Stomach (tissue), 8 donors: ENCODE measurements at regions not wholly inside any gene's neighbourhood (a gene's known extent, or its start where the extent isn't known, plus 50 kb on each side); places are given as distances from the start of the nearest gene placed in this dataset.

Experiments
- DNase-seq, 2 donors: peaks; one replicate each; pipeline versions ENCODE4 v3.0.0 to v3.0.0-alpha.2; 2013 to 2019
- H3K27ac ChIP-seq, 5 donors: fragments of 200-600 bp in 4 of 5; sonication (generic) in 4 of 5; one replicate each; pipeline ENCODE4 v1.5.1; 2013 to 2019; ENCODE audit warnings: mild to moderate bottlenecking in 1 of 5, moderate library complexity in 1 of 5
- H3K27me3 ChIP-seq, 3 donors: fragments of 200-600 bp; sonication (generic); one replicate each; pipeline ENCODE4 v1.5.1; 2017 to 2019; ENCODE audit warnings: mixed run types in 1 of 3
- H3K36me3 ChIP-seq, 4 donors: fragments of 200-600 bp; sonication (generic); 1 replicate in 3 of 4; 2 replicates in 1 of 4; pipeline ENCODE4 v1.5.1; 2016 to 2019
- H3K4me1 ChIP-seq, 4 donors: fragments of 200-600 bp; sonication (generic); one replicate each; pipeline ENCODE4 v1.5.1; 2016 to 2019
- H3K4me3 ChIP-seq, 4 donors: fragments of 200-600 bp; sonication (generic) in 3 of 4; one replicate each; pipeline ENCODE4 v1.5.1; 2016 to 2019; ENCODE audit warnings: mild to moderate bottlenecking in 1 of 4
- H3K9me3 ChIP-seq, 4 donors: fragments of 200-600 bp; sonication (generic); one replicate each; pipeline ENCODE4 v1.5.1; 2016 to 2019
- EP300 ChIP-seq: sonication (generic); formaldehyde crosslinking; IDR thresholded peaks from one replicate; pipeline ENCODE4 v1.6.1; 2017; ENCODE audit warnings: antibody characterized with exemption
- POLR2A ChIP-seq, 4 donors: fragments of 450-650 bp; IDR thresholded peaks; one replicate each; pipeline ENCODE4 v1.6.1; 2016; ENCODE audit warnings: antibody characterized with exemption in 4 of 4, control low read depth in 2 of 4, mild to moderate bottlenecking in 1 of 4, moderate library complexity in 1 of 4
- POLR2AphosphoS5 ChIP-seq, 3 donors: sonication (generic); formaldehyde crosslinking; IDR thresholded peaks; one replicate each; pipeline ENCODE4 v1.6.1; 2016; ENCODE audit warnings: antibody characterized with exemption in 3 of 3
- WGBS, 5 donors: extraction: QIAGEN DNeasy Blood & Tissue Kit in 3 of 5; methylation state at CpG; one replicate each; pipeline versions ENCODE4 v1.1.5 to v1.1.7; 2013 to 2018; 5-methylcytosine and 5-hydroxymethylcytosine counted together
- intact Hi-C: fragments of 100-400 bp; cut with DNase I; formaldehyde crosslinking; loops from one replicate; pipeline ENCODE4 v1.15.1; 2023; ENCODE audit warnings: low total_unique reads
- TF ChIP-seq, protein P1 (sequence below), 7 experiments: fragments of 450-650 bp in 4 of 7; fragments of 200-600 bp in 3 of 7; sonication (generic) in 3 of 7; IDR thresholded peaks; one replicate each; pipeline ENCODE4 v1.5.1; 2016 to 2019; ENCODE audit warnings: antibody characterized with exemption in 7 of 7, control low read depth in 2 of 7, mild to moderate bottlenecking in 1 of 7
- donor health status: healthy with polysubstance abuse.
- donor health status: Bipolar disorder and iron deficiency.
- donor health status: healthy.

DNA sequence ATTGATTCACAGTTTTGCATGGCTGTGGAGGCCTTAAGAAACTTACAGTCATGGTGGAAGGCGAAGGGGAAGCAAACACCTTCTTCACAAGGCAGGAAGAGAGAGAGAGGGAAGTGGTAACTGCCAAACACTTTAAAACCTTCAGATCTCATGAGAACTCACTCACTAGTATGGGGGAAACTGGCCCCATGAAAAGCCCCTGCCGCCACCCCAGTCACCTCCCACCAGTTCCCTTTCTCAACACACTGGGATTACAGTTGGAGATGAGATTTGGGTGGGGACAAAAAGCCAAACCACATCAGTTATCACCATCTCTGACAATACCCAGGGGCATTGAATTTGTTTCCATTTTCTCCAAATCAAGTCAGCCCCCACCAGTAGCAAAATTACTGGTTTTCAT, 740.4 kb downstream of the GATA3 start:
- 85 to 92% (median 90%) methylated on average over 2 of the region's 2 CpGs for WGBS, 5 donors
- TF ChIP-seq, protein P1, sequence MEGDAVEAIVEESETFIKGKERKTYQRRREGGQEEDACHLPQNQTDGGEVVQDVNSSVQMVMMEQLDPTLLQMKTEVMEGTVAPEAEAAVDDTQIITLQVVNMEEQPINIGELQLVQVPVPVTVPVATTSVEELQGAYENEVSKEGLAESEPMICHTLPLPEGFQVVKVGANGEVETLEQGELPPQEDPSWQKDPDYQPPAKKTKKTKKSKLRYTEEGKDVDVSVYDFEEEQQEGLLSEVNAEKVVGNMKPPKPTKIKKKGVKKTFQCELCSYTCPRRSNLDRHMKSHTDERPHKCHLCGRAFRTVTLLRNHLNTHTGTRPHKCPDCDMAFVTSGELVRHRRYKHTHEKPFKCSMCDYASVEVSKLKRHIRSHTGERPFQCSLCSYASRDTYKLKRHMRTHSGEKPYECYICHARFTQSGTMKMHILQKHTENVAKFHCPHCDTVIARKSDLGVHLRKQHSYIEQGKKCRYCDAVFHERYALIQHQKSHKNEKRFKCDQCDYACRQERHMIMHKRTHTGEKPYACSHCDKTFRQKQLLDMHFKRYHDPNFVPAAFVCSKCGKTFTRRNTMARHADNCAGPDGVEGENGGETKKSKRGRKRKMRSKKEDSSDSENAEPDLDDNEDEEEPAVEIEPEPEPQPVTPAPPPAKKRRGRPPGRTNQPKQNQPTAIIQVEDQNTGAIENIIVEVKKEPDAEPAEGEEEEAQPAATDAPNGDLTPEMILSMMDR (IDR thresholded peaks at IDR 0.05) = no peak
- TF ChIP-seq POLR2A (IDR thresholded peaks at IDR 0.05) (no peak), EP300 (no peak), POLR2AphosphoS5 (IDR thresholded peaks at IDR 0.05) (no peak)
- Histone ChIP-seq H3K9me3 (no peaks in the 10 kb centered on the region), H3K27me3 (no peaks in the 10 kb centered on the region), H3K27ac (no peak overlapping the region), H3K4me1 (peaks cover 0 to 8% (median 5%) of the 10 kb centered on the region in 4 donors), H3K36me3 (no peaks in the 10 kb centered on the region), H3K4me3 (no peak overlapping the region)
- DNase-seq = no peak
- intact Hi-C loops = no loop called here

DNA sequence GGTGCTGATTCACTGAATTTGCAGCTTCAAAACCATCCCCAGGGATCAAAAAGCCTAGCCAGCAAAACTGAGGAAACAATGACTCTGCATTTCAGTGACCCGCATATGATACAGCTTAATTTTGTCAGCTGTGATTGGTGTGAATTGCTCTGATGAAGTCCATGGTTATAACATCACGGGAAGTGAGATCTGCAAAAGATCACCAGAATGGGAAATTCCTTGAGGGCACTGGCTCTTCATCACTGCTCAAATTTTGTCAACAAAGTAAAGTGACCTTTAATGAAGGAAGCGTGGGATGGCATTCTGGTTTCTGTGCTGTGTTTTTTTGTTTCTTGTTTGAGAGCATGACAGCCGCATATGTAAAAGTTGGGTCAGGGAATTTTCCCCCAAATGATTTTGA, 745.9 kb downstream of the GATA3 start:
- no peak for DNase-seq
- TF ChIP-seq POLR2A (IDR thresholded peaks at IDR 0.05) (no peak), EP300 (no peak), POLR2AphosphoS5 (IDR thresholded peaks at IDR 0.05) (no peak)
- TF ChIP-seq, protein P1 (IDR thresholded peaks at IDR 0.05) = no peak
- no peaks in the 10 kb centered on the region for H3K9me3 ChIP-seq
- no peak overlapping the region for H3K4me3 ChIP-seq
- 43 to 74% (median 68%) methylated on average over 4 of the region's 4 CpGs for WGBS, 5 donors
- H3K36me3 ChIP-seq = no peaks in the 10 kb centered on the region
- no peaks in the 10 kb centered on the region for H3K27me3 ChIP-seq
- H3K4me1 ChIP-seq = no peaks in the 10 kb centered on the region
- H3K27ac ChIP-seq = no peak overlapping the region
- intact Hi-C loops = no loop called here

DNA sequence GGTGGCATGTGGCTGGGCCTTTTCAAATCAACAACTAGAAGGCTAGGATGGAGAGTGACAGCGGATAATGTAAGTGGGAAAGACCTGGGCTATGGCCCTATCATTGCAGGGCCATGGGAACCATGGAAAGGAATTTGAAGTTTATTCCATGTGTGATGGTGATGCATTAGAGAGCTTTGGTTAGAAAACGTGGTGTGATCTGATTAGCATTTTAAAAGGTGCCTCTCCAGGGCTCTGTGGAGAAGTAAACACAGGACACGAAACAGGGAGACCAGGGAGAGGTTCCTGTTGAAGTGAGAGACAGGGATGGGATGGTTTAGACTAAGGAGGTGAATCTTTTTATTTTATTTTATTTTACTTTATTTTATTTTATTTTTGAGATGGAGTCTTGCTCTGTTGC, 749.5 kb downstream of the GATA3 start:
- intact Hi-C loops = no loop called here
- Histone ChIP-seq H3K4me3 (no peak overlapping the region), H3K9me3 (no peaks in the 10 kb centered on the region), H3K4me1 (no peaks in the 10 kb centered on the region), H3K36me3 (no peaks in the 10 kb centered on the region), H3K27ac (no peak overlapping the region), H3K27me3 (no peaks in the 10 kb centered on the region)
- DNase-seq = no peak
- TF ChIP-seq, protein P1 (IDR thresholded peaks at IDR 0.05) = no peak
- TF ChIP-seq POLR2AphosphoS5 (IDR thresholded peaks at IDR 0.05) (no peak), POLR2A (IDR thresholded peaks at IDR 0.05) (no peak), EP300 (no peak)
- 46 to 61% (median 57%) methylated on average over 3 of the region's 3 CpGs for WGBS, 5 donors

DNA sequence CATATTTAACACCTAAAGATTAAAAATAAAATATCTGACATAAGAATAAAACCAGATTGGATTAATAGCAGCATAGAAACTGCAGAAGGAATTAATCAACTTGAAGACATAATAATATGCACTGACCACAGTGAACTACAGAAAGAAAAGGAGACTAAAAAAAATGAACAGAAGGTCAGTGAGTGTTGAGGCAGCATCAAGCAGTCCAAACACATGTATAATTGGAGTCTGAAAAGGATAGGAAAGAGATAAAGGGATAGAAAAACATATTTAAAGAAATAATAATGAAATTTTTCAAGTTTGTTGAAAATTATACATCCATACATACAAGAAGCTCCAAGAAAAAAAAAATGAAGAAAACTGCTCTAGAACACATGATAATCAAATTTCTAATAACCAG, 756.2 kb downstream of the GATA3 start:
- Histone ChIP-seq H3K27ac (no peak overlapping the region), H3K27me3 (no peaks in the 10 kb centered on the region), H3K9me3 (peaks cover 0 to 14% (median 4%) of the 10 kb centered on the region in 4 donors), H3K4me3 (no peak overlapping the region), H3K36me3 (no peaks in the 10 kb centered on the region), H3K4me1 (no peaks in the 10 kb centered on the region)
- intact Hi-C loops = no loop called here
- TF ChIP-seq, protein P1 (IDR thresholded peaks at IDR 0.05) = no peak
- TF ChIP-seq POLR2A (IDR thresholded peaks at IDR 0.05) = no peak
- TF ChIP-seq POLR2AphosphoS5 (IDR thresholded peaks at IDR 0.05) = no peak
- no peak for TF ChIP-seq EP300
- DNase-seq = no peak
